ENCODE measurements at regions not wholly inside any gene's neighbourhood (a gene's known extent, or its start where the extent isn't known, plus 50 kb on each side); places are given as distances from the start of the nearest gene placed in this dataset.
"Not testable (repeated sequence)": the region's sequence is repeated elsewhere in the genome, so short reads cannot be mapped to it uniquely, and the experiment has no call there.

DNA sequence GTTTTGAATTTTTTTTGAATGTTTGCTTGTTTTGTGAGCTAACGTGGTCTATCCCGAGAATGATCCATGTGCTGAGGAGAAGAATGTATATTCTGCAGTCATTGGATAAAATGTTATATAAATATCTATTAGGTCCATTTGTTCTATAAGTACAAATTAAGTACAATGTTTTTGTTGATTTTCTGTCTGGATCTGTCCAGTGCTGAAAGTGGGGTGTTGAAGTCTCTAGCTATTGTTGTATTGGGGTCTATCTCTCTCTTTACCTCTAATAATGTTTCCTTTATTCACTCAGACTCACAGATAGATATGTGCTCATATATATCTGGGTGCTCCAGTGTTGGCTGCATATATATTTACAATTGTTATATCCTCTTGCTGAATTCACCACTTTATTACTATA lies 144.8 kb upstream of the SETMAR start:
- no peak for DNase-seq

DNA sequence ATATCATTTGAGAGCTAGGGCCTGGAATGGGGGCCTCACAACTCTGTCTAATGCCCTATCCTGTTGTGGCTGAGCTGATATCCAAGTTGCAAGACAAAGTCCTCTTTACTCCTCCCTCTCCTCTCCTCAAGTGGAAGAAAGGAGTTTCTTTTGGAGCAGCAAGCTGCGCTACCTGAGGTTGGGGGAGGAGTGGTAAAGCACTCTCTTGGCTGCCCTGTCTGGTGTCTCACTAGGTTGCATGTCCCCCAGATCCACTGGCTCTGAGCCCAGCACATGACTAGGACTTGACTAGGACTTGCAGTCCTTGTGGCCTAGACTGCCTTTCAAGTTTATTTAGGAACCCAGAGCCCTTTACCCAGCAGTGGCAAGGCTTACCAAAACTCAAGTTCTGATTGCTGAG lies 141.1 kb upstream of the SETMAR start:
- no peak for DNase-seq

DNA sequence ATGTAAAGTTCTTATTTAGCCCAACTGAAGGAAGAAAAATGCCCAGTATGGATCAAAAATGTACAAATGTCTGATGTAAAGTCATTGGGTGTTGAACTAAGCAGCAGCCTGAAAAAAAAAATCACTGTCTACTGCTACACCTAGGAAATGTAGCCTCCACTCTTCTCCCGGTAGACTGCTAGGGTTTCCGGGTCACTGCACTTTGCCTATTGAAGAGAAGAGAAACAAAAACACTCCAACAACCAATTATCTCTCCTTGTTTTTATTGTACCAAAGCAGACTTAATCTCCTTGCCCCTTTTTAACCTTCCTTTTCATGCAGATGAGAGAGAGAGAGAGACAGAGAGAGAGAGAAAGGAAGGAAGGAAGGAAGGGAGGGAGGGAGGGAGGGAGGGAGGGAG lies 140.2 kb upstream of the SETMAR start:
- no peak for DNase-seq

DNA sequence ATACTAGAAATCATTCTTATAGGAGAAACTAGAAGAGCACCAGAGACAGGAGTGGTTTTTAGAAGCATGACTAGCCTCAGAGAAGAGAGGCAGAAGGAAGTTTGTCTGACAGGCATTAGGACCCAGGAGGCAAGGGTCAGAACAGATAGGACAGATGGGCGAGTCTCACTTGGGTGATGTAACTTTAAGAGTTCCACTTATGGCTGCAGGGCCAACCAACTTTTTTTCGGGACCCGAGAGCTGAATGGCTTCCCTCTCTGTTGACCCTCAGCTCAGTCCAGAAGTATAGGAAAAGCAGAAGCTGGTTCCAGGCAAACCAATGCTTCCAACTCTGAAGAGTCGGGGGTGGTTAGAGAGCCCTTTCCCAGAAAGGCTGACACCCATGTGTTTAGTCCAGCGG lies 136.6 kb upstream of the SETMAR start:
- no peak for DNase-seq

DNA sequence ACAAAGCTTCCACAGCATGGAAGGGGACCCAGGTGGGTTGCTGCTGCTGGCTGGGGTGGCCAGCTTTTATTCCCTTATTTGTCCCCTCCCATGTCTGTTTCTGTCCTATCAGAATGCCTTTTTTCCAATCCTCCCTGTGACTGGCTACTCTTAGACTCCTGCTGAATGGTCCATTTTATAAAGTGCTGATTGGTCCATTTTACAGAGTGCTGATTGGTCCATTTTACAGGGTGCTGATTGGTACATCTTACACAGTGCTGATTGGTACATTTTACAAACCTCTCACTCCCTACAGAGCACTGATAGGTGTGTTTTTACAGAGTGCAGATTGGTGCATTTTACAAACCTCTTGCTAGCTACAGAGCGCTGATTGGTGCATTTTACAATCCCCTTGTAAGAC lies 135.9 kb upstream of the SETMAR start:
- DNase-seq: not testable (repeated sequence)

DNA sequence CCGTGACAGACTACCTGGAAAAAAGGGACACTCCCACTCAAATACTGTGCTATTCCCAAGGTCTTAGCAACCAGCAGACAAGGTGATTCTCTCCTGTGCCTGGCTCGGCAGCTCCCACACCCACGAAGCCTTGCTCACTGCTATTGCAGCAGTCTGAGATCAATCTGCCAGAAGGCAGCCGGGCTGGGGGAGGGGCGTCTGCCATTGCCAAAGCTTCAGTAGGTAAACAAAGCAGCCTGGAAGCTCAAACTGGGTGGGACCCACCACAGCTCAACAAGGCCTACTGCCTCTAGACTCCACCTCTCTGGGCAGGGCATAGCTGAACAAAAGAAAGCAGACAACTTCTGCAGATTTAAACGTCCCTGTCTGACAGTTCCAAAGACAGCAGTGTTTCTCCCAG lies 128.4 kb upstream of the SETMAR start:
- DNase-seq: no peak

DNA sequence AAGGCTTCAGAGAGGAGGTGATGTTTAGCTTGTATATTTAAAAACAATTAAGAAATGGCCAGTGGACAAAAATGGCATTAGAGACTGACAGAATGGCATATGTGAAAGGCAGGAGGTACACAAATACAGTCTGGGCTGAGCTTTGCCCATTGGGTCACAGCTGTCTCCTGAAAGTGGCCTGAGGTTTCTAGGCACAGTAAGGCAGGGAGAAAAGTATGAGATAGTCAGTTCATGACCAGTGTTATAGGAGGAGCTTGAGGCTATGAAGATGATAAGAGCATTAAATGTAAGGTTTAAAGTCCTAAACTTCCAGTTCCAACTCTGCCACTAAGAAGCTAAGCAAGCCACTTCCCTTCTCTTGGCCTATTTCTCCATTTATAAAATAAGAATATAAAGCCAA lies 111.2 kb upstream of the SETMAR start:
- DNase-seq: no peak

DNA sequence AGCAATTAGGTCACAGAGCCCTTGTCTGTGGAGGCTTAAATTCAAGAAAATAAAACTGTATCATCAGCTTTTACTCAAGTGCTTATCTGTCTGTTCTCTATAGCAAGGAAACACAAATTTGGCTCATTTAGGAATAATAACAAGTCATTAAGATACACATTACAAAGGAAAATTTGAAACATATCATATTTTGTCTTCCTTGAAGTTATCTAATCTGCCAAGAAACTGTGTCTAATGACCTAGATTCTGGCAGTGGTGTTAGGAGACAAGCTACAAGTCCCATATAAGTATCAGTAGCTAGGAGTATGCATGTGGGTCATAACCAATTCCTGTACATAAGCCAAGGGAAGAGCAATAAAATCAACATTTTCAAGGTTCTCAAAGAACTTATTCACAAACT lies 108.2 kb upstream of the SETMAR start:
- DNase-seq: no peak

DNA sequence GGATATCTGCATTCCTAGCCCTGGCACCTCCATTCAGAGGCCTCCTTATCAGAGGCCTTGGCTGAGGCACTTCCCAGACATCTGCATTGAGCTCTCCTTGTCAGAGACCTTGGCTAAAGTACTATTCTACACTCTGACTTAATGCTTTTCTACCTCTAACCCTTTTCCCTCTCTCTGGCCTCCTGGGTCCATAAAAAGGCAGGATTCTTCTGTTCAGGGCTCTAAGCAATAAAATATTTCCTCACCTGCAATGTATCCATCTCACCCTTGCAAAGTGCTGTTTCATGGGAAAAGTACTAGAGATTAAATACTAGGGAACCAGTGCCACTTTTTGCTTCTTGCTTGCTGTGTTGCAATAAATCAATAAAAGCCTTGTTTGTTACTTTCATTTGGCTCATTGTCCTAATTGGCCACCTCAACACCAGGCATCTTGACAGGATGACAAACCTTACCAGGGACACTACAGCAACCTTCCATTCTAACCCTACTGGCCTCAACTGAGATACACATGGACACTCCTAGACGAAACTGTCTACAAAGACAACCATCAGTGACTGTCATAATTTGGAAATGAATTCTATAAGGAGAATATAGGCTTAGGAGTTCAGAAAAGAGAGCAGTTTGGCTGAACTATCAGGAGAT lies 106.5 kb upstream of the SETMAR start:
- no peak for DNase-seq

DNA sequence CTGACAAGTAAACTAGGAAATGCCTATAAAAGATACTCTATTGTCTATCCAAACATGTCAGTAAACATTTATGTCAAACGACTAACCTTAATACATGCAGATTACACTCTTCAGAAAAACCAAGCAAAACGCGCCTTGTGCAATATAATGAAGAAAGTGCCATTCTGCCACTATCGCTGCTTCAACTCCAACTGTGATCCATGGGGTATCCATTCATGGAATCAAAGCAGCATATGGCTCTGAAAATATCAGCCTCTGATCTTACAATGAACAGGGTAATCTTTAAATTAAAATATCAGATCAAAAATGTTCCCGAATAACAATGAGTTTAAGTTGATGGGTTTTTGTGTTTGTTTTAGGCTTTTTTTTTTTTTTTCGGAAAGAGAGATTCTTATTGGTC lies 105.5 kb upstream of the SETMAR start:
- no peak for DNase-seq

DNA sequence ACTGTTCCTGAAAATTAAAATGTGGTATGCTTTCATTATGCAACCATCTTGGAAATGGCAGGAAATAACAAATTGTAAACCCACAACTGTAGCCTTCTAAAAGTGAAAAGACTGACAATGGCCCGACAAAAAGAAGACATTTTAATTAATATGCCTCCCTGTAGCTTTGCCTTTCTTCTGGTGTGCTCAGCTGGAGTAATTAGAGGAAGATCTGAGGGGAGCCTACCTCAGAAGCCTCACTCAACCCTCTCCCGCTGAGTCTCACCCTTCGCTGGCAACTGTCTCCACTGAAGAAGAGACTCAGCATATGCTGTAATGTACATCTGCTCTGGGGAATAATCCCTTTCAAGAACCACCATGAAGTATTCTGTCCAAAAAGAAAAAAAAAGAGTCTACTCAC lies 104.7 kb upstream of the SETMAR start:
- no peak for DNase-seq

DNA sequence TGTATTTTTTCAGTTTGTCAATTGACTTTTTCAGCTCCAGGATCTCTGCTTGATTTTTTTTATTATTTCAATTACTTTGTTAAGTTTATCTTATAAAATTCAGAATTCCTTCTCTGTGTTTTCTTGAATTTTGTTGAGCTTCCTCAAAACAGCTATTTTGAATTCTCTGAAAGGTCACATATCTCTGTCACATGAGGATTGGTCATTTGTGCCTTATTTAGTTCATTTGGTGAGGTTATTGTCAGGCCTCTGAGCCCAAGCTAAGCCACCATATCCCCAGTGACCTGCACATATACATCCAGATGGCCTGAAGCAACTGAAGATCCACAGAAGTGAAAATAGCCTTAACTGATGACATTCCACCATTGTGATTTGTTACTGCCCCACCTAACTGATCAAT lies 98.4 kb upstream of the SETMAR start:
- DNase-seq: not testable (repeated sequence)

DNA sequence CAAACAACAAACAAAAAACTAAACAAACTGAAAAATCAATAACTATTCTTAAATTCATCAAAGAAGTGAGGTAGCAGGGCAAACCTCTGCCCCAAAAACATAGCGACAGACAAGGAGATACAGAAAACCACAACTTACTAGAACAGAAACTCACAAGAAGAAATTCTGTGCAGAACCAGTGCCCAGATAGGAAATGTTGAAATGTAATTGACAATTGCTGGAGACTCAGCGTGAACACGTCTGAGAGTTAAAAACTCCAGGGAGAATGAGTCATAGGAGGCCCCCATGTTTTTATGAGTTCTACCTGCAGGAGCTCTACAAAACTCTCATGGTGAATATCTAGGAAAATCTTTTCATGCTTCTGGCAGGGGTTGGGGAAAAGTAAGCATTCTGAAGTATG lies 95.5 kb upstream of the SETMAR start:
- DNase-seq: no peak

DNA sequence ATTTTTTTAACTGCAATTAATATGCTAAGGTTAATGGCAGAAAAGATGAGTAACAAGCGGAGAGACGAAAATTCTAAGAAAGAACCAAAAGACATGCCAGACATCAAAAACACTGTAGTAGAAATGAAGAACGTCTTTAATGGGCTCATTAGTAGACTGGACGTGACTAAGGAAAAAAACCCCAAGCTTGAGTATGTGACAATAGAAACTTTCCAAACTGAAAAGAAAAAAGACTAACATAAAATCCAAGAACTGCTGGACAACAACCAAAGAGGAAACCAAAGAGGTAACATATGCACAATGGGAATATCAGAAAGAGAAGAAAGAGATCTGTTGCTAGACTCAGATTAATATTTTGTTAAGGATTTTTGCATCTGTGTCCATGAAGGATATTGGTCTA lies 94.6 kb upstream of the SETMAR start:
- no peak for DNase-seq

DNA sequence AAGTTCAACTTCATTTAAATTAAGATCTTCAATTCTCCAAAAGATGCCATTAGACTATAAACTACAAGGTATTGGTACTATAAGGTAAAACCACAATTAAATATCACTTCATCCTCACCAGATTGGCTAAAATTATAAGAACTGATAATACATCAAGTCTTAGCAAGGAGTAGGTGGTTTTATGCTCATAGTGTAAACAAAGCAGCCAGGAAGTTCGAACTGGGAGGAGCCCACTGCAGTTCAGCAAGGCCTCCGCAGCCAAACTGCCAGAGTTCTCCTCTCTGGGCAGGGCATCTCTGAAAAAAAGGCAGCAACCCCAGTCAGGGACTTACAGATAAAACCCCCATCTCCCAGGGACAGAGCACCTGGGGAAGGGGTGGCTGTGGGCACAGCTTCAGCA lies 91.6 kb upstream of the SETMAR start:
- DNase-seq: no peak

DNA sequence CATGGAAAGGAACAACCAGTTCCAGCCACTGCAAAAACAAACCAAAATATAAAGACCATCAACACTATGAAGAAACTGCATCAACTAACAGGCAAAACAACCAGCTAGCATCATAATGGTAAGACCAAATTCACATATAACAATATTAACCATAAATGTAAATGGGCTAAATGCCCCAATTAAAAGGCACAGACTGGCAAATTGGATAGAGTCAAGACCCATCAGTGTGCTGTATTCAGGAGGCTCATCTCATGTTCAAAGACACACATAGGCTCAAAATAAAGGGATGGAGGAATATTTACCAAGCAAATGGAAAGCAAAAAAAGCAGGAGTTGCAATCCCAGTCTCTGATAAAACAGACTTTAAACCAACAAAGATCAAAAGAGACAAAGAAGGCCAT lies 89.7 kb upstream of the SETMAR start:
- DNase-seq: not testable (repeated sequence)

DNA sequence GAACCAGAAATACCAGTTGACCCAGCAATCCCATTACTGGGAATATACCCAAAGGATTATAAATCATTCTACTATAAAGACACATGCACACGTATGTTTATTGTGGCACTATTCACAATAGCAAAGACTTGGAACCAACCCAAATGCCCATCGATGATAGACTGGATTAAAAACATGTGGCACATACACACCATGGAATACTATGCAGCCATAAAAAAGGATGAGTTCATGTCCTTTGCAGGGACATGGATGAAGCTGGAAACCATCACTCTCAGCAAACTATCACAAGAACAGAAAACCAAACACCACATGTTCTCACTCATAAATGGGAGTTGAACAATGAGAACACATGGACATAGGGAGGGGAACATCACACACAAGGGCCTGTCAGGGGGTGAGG lies 86.2 kb upstream of the SETMAR start:
- DNase-seq: not testable (repeated sequence)

DNA sequence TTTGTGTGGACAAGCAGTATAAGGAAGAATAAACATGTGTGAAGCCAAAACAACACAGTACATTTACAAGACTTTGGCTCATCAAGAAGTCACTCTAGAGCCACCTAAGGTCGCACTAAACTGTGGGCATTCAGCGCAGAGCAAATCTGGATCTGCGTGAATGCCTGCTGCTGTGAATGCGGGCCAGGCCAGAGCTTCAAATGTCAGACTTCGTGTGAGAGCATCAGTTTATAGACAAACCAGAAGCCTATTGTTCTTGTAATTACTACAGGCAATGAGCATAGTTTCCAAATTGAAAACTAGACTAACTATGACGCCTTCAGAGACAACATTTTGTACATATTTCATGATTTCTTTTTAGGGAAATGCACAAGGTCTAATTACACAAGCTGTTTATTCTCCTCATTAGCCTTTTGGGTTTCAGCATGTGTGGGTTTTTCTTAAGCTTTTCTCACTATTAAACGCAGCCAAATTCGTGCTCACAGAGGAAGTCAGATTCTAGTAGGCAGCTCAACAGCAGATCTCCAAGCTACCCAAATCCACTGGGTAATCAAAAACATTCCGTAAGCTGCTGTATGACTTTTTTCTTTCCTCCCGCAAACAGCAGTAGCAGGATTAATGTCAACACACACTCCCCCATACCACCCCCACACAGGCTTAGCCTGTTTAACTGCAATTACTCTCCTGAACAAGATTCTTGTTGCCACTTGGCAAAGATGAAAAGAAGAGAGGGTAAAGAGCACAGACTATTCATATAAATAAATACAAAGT lies 84.5 kb upstream of the SETMAR start:
- DNase-seq: no peak

DNA sequence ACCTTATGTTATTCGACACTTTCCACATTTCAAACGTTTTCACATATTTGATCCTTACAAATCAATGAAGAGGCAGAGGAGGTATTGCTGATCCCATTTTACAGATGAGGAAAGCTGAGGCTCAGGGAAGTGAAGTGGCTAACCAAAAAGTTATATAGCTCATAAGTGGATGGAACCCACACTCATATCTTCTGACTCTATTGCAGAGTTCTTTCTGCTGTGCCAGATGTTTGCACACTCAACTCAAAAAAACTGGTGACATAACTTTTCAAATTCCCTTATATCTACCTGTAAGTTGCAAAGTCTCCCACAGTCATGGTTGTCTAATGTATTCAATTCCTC lies 84.0 kb upstream of the SETMAR start:
- no peak for DNase-seq

DNA sequence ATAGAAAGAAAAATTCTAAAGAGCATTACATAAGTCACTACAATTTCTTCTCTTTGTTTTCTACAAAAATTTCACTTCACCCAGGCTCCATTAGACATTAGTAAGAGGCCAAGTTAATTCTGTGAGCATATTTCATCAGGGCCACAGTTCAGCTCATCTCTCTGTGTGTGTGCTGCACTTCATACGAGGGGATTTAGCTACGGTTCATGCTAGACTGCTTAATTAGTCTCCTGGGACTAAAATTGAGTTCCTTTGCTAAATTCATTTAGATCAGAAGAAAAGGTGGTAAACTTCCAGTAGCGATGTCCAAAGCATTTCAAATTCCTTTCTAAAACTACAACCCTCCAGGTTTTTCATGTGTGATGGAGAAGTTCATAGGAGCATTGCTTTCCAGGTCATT lies 83.1 kb upstream of the SETMAR start:
- DNase-seq: no peak

DNA sequence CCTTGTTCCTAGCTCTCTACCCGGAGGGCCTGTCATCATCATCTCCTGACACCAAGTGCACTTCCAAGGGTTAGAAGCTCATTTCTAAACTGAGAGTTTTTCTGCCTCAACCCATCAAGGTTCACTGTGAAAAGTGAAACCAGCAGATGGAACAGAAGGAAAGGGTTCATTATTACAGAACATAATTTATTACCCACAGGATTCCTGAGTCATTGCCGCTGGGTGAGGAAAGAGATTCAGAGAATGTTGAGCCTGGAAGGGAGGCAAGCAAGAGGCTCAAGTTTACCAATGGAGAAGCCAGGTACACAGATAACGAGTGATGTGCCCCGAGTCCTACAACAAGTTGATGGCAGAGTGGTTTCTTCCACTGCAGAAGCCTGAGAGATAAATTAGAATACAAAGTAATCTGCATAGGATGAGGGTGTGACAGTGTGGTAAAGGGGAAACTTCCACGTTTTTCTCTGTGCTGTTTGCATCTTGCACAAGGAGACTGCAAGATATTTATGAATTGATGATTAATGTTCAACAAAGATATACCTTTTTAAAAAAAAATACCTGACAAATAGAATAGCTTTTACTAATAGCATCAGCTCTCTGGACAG lies 80.5 kb upstream of the SETMAR start:
- DNase-seq: no peak

DNA sequence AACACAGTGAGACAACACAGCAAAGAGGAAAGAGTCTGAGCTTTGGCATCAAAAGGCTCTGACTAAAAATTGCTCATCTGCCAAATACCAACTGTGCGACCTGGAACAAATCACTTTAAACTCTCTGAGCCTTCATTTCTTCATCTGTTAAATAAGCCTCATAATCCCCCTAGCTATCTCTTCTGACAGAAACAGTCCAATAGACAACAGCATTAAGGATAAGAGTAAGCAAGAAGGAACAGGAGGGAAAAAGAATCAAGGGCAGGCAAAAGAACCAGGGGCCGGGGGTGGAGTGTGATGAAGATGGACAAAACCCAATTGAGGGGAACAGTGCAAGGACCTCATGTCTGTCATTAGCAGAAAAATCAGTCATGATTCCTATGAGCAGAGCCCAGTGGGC lies 79.4 kb upstream of the SETMAR start:
- no peak for DNase-seq

DNA sequence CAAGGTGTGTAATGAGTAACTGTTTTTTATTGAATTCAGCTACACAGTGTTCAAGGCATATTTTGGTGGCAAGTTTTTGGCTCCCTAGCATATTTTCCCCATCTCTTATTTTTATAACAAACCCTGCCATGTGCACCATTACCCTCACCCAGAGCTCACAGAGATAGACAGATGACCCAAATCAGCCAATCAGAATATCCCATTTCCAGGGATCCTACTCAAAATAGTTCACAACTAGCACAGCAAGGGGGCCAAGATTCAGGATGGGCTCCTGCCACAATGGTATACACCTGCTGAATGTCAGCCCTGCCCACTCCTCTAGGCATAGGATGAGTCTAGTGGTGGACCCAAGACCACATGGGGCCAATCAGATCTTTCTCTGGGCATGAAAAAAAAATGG lies 78.8 kb upstream of the SETMAR start:
- no peak for DNase-seq

DNA sequence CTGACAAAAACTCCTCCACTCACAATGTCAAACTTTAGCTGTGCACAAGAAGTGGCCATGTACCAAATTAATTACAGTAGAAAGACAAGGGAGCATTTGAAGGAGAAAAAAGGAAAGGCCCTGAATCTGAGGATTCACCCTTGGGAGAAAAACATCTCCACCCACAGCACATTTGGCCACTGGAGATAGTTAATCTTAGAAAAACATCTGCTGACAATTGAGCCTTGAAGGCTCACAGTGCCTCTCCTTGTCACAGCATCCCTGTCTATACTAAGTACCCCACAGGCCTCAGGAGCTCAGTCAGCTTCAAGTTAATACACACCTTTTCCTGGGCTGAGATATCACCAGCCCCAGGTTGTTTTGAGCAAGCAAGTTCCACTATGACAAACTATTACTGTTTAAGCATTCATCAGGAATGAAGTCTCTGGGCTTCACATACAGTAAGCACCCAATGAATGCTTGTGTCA lies 78.1 kb upstream of the SETMAR start:
- no peak for DNase-seq

DNA sequence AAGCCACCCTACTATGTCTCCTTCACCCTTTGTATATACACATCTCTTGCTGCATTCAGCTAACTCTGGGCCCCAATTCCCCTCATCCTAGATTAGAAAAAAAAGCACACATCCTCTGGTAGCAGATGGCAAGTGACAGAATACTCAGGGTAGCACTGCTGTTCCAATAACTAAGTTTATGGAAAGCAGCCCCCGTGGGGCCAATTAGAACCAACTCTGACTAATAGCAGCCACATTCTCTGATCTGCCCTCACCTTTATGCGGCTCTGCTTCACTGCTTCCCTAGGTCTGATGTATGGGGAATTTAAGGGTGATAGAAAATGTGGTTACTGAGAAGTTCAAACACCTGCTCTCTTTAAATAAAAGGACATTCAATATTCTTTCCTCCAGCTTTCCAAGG lies 74.9 kb upstream of the SETMAR start:
- DNase-seq: no peak

Measured in CD4-positive, alpha-beta T cell treated with Interleukin-12 subunit alpha and Interleukin-12 subunit beta, for 1 hour (primary cell).